IMR-90 (cell line): ENCODE measurements at regions not wholly inside any gene's neighbourhood (a gene's known extent, or its start where the extent isn't known, plus 50 kb on each side); places are given as distances from the start of the nearest gene placed in this dataset.

Source experiments
- ATAC-seq: fragments of 200-7000 bp; cut with Tn5 transposase; 2 replicates; pipeline ENCODE4 v1.9.1; 2020; ENCODE audit warnings: low read depth, mild to moderate bottlenecking, moderate library complexity
- BruUV-seq: library from RNA; stranded (reverse); fragments of 400-500 nt; replicated peaks from 2 replicates; lab custom pipeline; 2021; lab: Mats Ljungman, UMichigan
- CTCF ChIA-PET: fragments of 300-600 bp; formaldehyde crosslinking; extraction: SDS; loops from one replicate; lab custom pipeline; 2021; ENCODE audit warnings: antibody characterized with exemption; lab: Yijun Ruan, JAX
- POLR2A ChIA-PET: fragments of 300-600 bp; sonication (Branson Sonifier 250); formaldehyde crosslinking; loops from one replicate; lab custom pipeline; 2022; ENCODE audit warnings: antibody characterized with exemption; ENCODE audit not compliant: unreplicated experiment; lab: Charles Lee
- DNase-seq: peaks from one replicate; pipeline ENCODE4 v3.0.0; 2013
- H2AFZ ChIP-seq: replicated peaks from 2 replicates; pipeline ENCODE3; 2013; ENCODE audit warnings: low read length, mild to moderate bottlenecking; ENCODE audit not compliant: poor library complexity
- H2AK5ac ChIP-seq: 2 replicates; pipeline ENCODE4 v1.6.1; 2013; ENCODE audit warnings: low read depth, low read length, inconsistent platforms
- H2AK9ac ChIP-seq: replicated peaks from 2 replicates; pipeline ENCODE3; 2013; ENCODE audit warnings: mild to moderate bottlenecking, low read depth, low read length, moderate library complexity; ENCODE audit not compliant: poor library complexity
- H2BK120ac ChIP-seq: 2 replicates; pipeline ENCODE4 v1.6.1; 2013; ENCODE audit warnings: low read depth, low read length, inconsistent platforms
- H2BK15ac ChIP-seq: 3 replicates; pipeline ENCODE4 v1.6.1; 2013; ENCODE audit warnings: low read depth, low read length, inconsistent platforms
- H2BK20ac ChIP-seq: 2 replicates; pipeline ENCODE4 v1.6.1; 2013; ENCODE audit warnings: low read depth, mild to moderate bottlenecking, inconsistent platforms, low read length, moderate library complexity
- H2BK5ac ChIP-seq: 2 replicates; pipeline ENCODE4 v1.6.1; 2013; ENCODE audit warnings: mild to moderate bottlenecking, low read depth, low read length, inconsistent platforms; ENCODE audit not compliant: poor library complexity, severe bottlenecking
- H3K14ac ChIP-seq: replicated peaks from 2 replicates; pipeline ENCODE4 v1.6.1; 2013; ENCODE audit warnings: low read depth, low read length, inconsistent platforms
- H3K18ac ChIP-seq: 2 replicates; pipeline ENCODE4 v1.6.1; 2013; ENCODE audit warnings: low read depth, low read length, control low read depth
- H3K23ac ChIP-seq: 2 replicates; pipeline ENCODE4 v1.6.1; 2013; ENCODE audit warnings: low read depth, low read length, inconsistent platforms
- H3K27ac ChIP-seq: 2 replicates; pipeline ENCODE4 v1.5.1; 2013; ENCODE audit warnings: mild to moderate bottlenecking, control low read depth, low read length; ENCODE audit not compliant: insufficient read depth
- H3K27me3 ChIP-seq: 2 replicates; pipeline ENCODE4 v1.6.1; 2013; ENCODE audit warnings: low read length; ENCODE audit not compliant: control insufficient read depth, insufficient read depth
- H3K36me3 ChIP-seq: 2 replicates; pipeline ENCODE4 v1.6.1; 2013; ENCODE audit warnings: low read length, mixed read lengths; ENCODE audit not compliant: control insufficient read depth, insufficient read depth
- H3K4ac ChIP-seq: 2 replicates; pipeline ENCODE4 v1.6.1; 2013; ENCODE audit warnings: low read depth, low read length, inconsistent platforms
- H3K4me1 ChIP-seq: 2 replicates; pipeline ENCODE4 v1.6.1; 2013; ENCODE audit warnings: low read length, mixed read lengths; ENCODE audit not compliant: control insufficient read depth, insufficient read depth
- H3K4me2 ChIP-seq: 2 replicates; pipeline ENCODE4 v1.6.1; 2013; ENCODE audit warnings: low read depth, mild to moderate bottlenecking, control low read depth, low read length, moderate library complexity
- H3K4me3 ChIP-seq: 2 replicates; pipeline ENCODE4 v1.5.1; 2013; ENCODE audit warnings: low read depth, mild to moderate bottlenecking, control low read depth, low read length, moderate library complexity; ENCODE audit not compliant: insufficient read depth
- H3K56ac ChIP-seq: 2 replicates; pipeline ENCODE4 v1.6.1; 2013; ENCODE audit warnings: low read length, inconsistent platforms; ENCODE audit not compliant: insufficient read depth; ENCODE audit errors: extremely low read depth
- H3K79me1 ChIP-seq, 2 experiments: 2 replicates each; pipeline ENCODE4 v1.6.1; 2013; ENCODE audit warnings: low read length in 2 of 2, inconsistent platforms in 1 of 2, low read depth in 1 of 2
- H3K9ac ChIP-seq: 2 replicates; pipeline ENCODE4 v1.6.1; 2013; ENCODE audit warnings: low read depth, low read length, control low read depth
- H3K9me1 ChIP-seq: 2 replicates; pipeline ENCODE4 v1.6.1; 2013; ENCODE audit warnings: low read length, inconsistent platforms; ENCODE audit not compliant: insufficient read depth
- H3K9me3 ChIP-seq: 2 replicates; pipeline ENCODE4 v1.6.1; 2013; ENCODE audit warnings: low read length; ENCODE audit not compliant: control insufficient read depth, insufficient read depth
- H4K20me1 ChIP-seq: 2 replicates; pipeline ENCODE4 v1.6.1; 2013; ENCODE audit warnings: low read length, inconsistent platforms; ENCODE audit not compliant: insufficient read depth
- H4K5ac ChIP-seq: 2 replicates; pipeline ENCODE4 v1.6.1; 2013; ENCODE audit warnings: mild to moderate bottlenecking, low read depth, low read length, control low read depth
- H4K8ac ChIP-seq, 2 experiments: 2 replicates each; pipeline ENCODE4 v1.6.1; 2013; ENCODE audit warnings: low read depth in 2 of 2, low read length in 2 of 2, control low read depth in 1 of 2, inconsistent platforms in 1 of 2
- H4K91ac ChIP-seq: 2 replicates; pipeline ENCODE4 v1.6.1; 2013; ENCODE audit warnings: low read depth, low read length, inconsistent platforms; ENCODE audit not compliant: insufficient read depth
- BHLHE40 ChIP-seq: fragments of 150-350 bp; IDR thresholded peaks from 2 replicates; pipeline ENCODE4 v1.6.1; 2016; ENCODE audit warnings: mild to moderate bottlenecking, low read depth, low read length
- CEBPB ChIP-seq: IDR thresholded peaks from 2 replicates; pipeline ENCODE4 v1.6.1; 2012; ENCODE audit warnings: low read depth, low read length, improper control_type of control experiment
- CHD1 ChIP-seq: IDR thresholded peaks from 2 replicates; pipeline ENCODE4 v1.6.1; 2012; ENCODE audit warnings: low read depth, low read length, improper control_type of control experiment
- FOS ChIP-seq: fragments of 150-350 bp; IDR thresholded peaks from 2 replicates; pipeline ENCODE4 v1.6.1; 2016; ENCODE audit warnings: low read depth, low read length
- MAZ ChIP-seq: IDR thresholded peaks from 2 replicates; pipeline ENCODE4 v1.6.1; 2012; ENCODE audit warnings: low read depth, mild to moderate bottlenecking, low read length, improper control_type of control experiment, moderate library complexity, borderline replicate concordance
- MXI1 ChIP-seq: IDR thresholded peaks from 2 replicates; pipeline ENCODE4 v1.6.1; 2012; ENCODE audit warnings: low read depth, mild to moderate bottlenecking, low read length, moderate library complexity, borderline replicate concordance
- NFE2L2 ChIP-seq: fragments of 150-350 bp; IDR thresholded peaks from 2 replicates; pipeline ENCODE4 v1.6.1; 2016; ENCODE audit warnings: low read depth, mild to moderate bottlenecking, low read length
- POLR2A ChIP-seq: IDR thresholded peaks from 2 replicates; pipeline ENCODE4 v1.6.1; 2012; ENCODE audit warnings: mild to moderate bottlenecking, low read depth, low read length
- RAD21 ChIP-seq: IDR thresholded peaks from 2 replicates; pipeline ENCODE4 v1.6.1; 2012; ENCODE audit warnings: low read length, improper control_type of control experiment
- SMC3 ChIP-seq: fragments of 150-350 bp; IDR thresholded peaks from 2 replicates; pipeline ENCODE4 v1.6.1; 2016; ENCODE audit warnings: low read depth, mild to moderate bottlenecking, antibody characterized with exemption, low read length, moderate library complexity
- USF2 ChIP-seq: fragments of 150-350 bp; IDR thresholded peaks from 2 replicates; pipeline ENCODE4 v1.6.1; 2017; ENCODE audit warnings: mild to moderate bottlenecking, antibody characterized with exemption, low read length, low read depth
- WGBS, 2 experiments: methylation state at CpG; one replicate each; pipeline versions ENCODE4 v1.1.5 to v1.1.7; 2013; ENCODE audit warnings: missing lambda C conversion rate in 2 of 2; ENCODE audit not compliant: insufficient read length in 1 of 2; ENCODE audit errors: extremely low coverage in 2 of 2; 5-methylcytosine and 5-hydroxymethylcytosine counted together
- dilution Hi-C: fragments of 300-500 bp; cut with HindIII; formaldehyde crosslinking; loops from one replicate; pipeline ENCODE4 v1.14.3; 2018; ENCODE audit warnings: low sequenced_read_pairs; ENCODE audit not compliant: unreplicated experiment
- in situ Hi-C: fragments of 300-500 bp; cut with MboI; formaldehyde crosslinking; loops from 3 replicates; pipeline ENCODE4 v1.14.3; 2019; ENCODE audit warnings: low sequenced_read_pairs, inconsistent platforms, mixed read lengths
- intact Hi-C: fragments of 100-400 bp; cut with micrococcal nuclease; formaldehyde crosslinking; loops from 2 replicates; pipeline ENCODE4 v1.10.0; 2022
- TF ChIP-seq, protein P1 (sequence below): conservative IDR thresholded peaks from 2 replicates; pipeline ENCODE4 v1.5.1; 2012; ENCODE audit warnings: mild to moderate bottlenecking, low read depth, low read length, improper control_type of control experiment
- TF ChIP-seq, protein P2 (sequence below): fragments of 150-350 bp; IDR thresholded peaks from 2 replicates; pipeline ENCODE4 v1.6.1; 2016; ENCODE audit warnings: low read depth, mild to moderate bottlenecking, low read length, moderate library complexity, borderline replicate concordance

DNA sequence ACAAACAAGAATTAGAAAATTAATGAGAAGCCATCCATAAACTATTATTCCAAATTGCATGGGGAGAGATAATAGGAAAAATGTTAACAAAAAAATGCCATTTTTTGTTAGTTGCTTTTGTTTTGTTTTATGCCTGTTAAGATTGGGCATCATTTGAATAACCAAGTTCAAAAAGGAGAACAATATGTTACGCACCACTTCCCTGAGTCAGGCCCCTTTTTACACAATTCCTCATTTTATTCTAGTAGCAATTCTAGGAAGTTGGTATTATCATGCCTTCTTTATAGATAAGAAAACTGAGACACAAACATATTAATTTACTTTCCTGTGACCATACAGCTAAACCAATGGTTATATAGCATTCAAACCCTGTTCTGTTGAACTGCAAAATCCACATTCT is 736.9 kb upstream of the CCDC54 start:
- Histone ChIP-seq H2AK9ac (no peak overlapping the region), H2BK20ac (no peak overlapping the region), H4K20me1 (no peaks in the 10 kb centered on the region), H3K4ac (no peak overlapping the region), H3K4me3 (no peak overlapping the region), H2AK5ac (no peak overlapping the region), H3K79me1 (no peaks in the 10 kb centered on the region), H3K27ac (no peak overlapping the region), H4K91ac (no peak overlapping the region), H2AFZ (no peak overlapping the region), H3K9me1 (no peaks in the 10 kb centered on the region), H3K4me1 (no peaks in the 10 kb centered on the region), H3K56ac (no peak overlapping the region), H4K5ac (no peak overlapping the region), H3K36me3 (no peaks in the 10 kb centered on the region), H3K18ac (no peak overlapping the region), H2BK15ac (no peak overlapping the region), H3K23ac (no peak overlapping the region), H3K27me3 (no peaks in the 10 kb centered on the region), H4K8ac (no peak overlapping the region), H2BK5ac (no peak overlapping the region), H3K4me2 (no peak overlapping the region), H3K9ac (no peak overlapping the region), H3K14ac (no peak overlapping the region), H3K9me3 (no peaks in the 10 kb centered on the region), H2BK120ac (no peak overlapping the region)
- intact Hi-C loops, result no loop called here
- TF ChIP-seq, protein P1, sequence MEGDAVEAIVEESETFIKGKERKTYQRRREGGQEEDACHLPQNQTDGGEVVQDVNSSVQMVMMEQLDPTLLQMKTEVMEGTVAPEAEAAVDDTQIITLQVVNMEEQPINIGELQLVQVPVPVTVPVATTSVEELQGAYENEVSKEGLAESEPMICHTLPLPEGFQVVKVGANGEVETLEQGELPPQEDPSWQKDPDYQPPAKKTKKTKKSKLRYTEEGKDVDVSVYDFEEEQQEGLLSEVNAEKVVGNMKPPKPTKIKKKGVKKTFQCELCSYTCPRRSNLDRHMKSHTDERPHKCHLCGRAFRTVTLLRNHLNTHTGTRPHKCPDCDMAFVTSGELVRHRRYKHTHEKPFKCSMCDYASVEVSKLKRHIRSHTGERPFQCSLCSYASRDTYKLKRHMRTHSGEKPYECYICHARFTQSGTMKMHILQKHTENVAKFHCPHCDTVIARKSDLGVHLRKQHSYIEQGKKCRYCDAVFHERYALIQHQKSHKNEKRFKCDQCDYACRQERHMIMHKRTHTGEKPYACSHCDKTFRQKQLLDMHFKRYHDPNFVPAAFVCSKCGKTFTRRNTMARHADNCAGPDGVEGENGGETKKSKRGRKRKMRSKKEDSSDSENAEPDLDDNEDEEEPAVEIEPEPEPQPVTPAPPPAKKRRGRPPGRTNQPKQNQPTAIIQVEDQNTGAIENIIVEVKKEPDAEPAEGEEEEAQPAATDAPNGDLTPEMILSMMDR, result no peak
- no peak for TF ChIP-seq MXI1
- no peak for TF ChIP-seq BHLHE40
- no peak for TF ChIP-seq USF2
- no peak for TF ChIP-seq CEBPB
- TF ChIP-seq CHD1, result no peak
- TF ChIP-seq NFE2L2, result no peak
- TF ChIP-seq FOS, result no peak
- no peak for TF ChIP-seq SMC3
- no peak for TF ChIP-seq RAD21
- TF ChIP-seq POLR2A, result no peak
- TF ChIP-seq MAZ, result no peak
- TF ChIP-seq, protein P2, sequence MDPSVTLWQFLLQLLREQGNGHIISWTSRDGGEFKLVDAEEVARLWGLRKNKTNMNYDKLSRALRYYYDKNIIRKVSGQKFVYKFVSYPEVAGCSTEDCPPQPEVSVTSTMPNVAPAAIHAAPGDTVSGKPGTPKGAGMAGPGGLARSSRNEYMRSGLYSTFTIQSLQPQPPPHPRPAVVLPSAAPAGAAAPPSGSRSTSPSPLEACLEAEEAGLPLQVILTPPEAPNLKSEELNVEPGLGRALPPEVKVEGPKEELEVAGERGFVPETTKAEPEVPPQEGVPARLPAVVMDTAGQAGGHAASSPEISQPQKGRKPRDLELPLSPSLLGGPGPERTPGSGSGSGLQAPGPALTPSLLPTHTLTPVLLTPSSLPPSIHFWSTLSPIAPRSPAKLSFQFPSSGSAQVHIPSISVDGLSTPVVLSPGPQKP, result no peak
- ATAC-seq (no peak), DNase-seq (no peak)
- no CpG with 5 or more reads among the region's 1 CpG for WGBS, 2 experiments
- CTCF ChIA-PET, result no interaction called here
- in situ Hi-C loops, result no loop called here
- dilution Hi-C loops, result no loop called here
- POLR2A ChIA-PET, result no interaction called here
- BruUV-seq, result no TSS peak
